Hepatocyte (in vitro differentiated cells): ENCODE measurements at regions not wholly inside any gene's neighbourhood (a gene's known extent, or its start where the extent isn't known, plus 50 kb on each side); places are given as distances from the start of the nearest gene placed in this dataset.

Source experiments
- EZH2 ChIP-seq: fragments of 200-600 bp; sonication (generic); IDR thresholded peaks from 2 replicates; pipeline ENCODE4 v1.6.1; 2016; ENCODE audit warnings: antibody characterized with exemption, mild to moderate bottlenecking, borderline replicate concordance
- TF ChIP-seq, protein P1 (sequence below): fragments of 200-600 bp; sonication (generic); IDR thresholded peaks from 2 replicates; pipeline ENCODE4 v1.5.1; 2016; ENCODE audit warnings: antibody characterized with exemption, mild to moderate bottlenecking; ENCODE audit not compliant: poor library complexity

DNA sequence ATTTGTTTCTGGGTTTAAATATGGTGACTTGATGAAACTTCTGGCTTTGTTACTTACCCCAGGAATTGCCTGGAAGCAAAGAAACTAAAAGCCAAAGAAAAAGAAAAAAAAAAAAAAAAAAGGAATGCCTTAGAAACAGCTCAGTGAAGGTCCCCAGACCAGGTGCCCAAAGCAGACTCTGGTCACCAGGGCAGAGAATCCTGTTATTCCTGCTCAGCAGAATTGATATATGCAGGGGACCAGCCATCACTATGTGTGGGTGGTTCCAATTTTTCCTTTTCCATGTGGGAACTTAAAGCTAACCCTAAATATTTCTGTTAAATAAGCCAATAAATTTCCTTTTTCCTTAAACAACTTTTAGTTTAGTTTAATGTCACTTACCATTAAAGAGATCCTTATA lies 100.8 kb upstream of the TPRG1 start:
- TF ChIP-seq, protein P1, sequence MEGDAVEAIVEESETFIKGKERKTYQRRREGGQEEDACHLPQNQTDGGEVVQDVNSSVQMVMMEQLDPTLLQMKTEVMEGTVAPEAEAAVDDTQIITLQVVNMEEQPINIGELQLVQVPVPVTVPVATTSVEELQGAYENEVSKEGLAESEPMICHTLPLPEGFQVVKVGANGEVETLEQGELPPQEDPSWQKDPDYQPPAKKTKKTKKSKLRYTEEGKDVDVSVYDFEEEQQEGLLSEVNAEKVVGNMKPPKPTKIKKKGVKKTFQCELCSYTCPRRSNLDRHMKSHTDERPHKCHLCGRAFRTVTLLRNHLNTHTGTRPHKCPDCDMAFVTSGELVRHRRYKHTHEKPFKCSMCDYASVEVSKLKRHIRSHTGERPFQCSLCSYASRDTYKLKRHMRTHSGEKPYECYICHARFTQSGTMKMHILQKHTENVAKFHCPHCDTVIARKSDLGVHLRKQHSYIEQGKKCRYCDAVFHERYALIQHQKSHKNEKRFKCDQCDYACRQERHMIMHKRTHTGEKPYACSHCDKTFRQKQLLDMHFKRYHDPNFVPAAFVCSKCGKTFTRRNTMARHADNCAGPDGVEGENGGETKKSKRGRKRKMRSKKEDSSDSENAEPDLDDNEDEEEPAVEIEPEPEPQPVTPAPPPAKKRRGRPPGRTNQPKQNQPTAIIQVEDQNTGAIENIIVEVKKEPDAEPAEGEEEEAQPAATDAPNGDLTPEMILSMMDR, result no peak
- TF ChIP-seq EZH2, result no peak
